Neural progenitor cell (in vitro differentiated cells): ENCODE measurements at regions not wholly inside any gene's neighbourhood (a gene's known extent, or its start where the extent isn't known, plus 50 kb on each side); places are given as distances from the start of the nearest gene placed in this dataset.

ENCODE experiments used
- DNase-seq: peaks from one replicate; pipeline ENCODE4 v3.0.0-alpha.2; 2016; ENCODE audit warnings: low spot score
- H2AFZ ChIP-seq: fragments of 200-600 bp; sonication (generic); replicated peaks from 2 replicates; pipeline ENCODE4 v1.6.1; 2016; ENCODE audit warnings: antibody characterized with exemption
- H3F3A ChIP-seq: fragments of 200-600 bp; sonication (generic); 2 replicates; pipeline ENCODE4 v1.6.1; 2016; ENCODE audit warnings: antibody characterized with exemption, low read depth
- H3K27ac ChIP-seq: fragments of 200-600 bp; sonication (generic); 2 replicates; pipeline ENCODE4 v1.5.1; 2016; ENCODE audit warnings: mild to moderate bottlenecking
- H3K27me3 ChIP-seq: fragments of 200-600 bp; sonication (generic); 2 replicates; pipeline ENCODE4 v1.6.1; 2016; ENCODE audit warnings: mild to moderate bottlenecking, moderate library complexity
- H3K36me3 ChIP-seq: fragments of 200-600 bp; sonication (generic); 2 replicates; pipeline ENCODE4 v1.5.1; 2016
- H3K4me1 ChIP-seq: fragments of 200-600 bp; sonication (generic); 2 replicates; pipeline ENCODE4 v1.6.1; 2016; ENCODE audit warnings: mixed run types
- H3K4me2 ChIP-seq: fragments of 200-600 bp; sonication (generic); 2 replicates; pipeline ENCODE4 v1.6.1; 2016
- H3K4me3 ChIP-seq: fragments of 200-600 bp; sonication (generic); 2 replicates; pipeline ENCODE4 v1.5.1; 2016
- H3K79me2 ChIP-seq: fragments of 200-600 bp; sonication (generic); 2 replicates; pipeline ENCODE4 v1.6.1; 2016; ENCODE audit warnings: low read depth
- H3K9ac ChIP-seq: fragments of 200-600 bp; sonication (generic); 2 replicates; pipeline ENCODE4 v1.6.1; 2016
- H3K9me3 ChIP-seq: fragments of 200-600 bp; sonication (generic); 2 replicates; pipeline ENCODE4 v1.5.1; 2016; ENCODE audit warnings: low read depth
- H4K20me1 ChIP-seq: fragments of 200-600 bp; sonication (generic); 2 replicates; pipeline ENCODE4 v1.6.1; 2016; ENCODE audit warnings: low read depth
- H3K27ac Mint-ChIP-seq: 3 replicates; pipeline ENCODE4 v1.8.0; 2021; ENCODE audit warnings: mixed read lengths
- H3K27me3 Mint-ChIP-seq: 2 replicates; pipeline ENCODE4 v1.8.0; 2022; ENCODE audit warnings: low read depth, mild to moderate bottlenecking, inconsistent platforms, moderate library complexity, mixed read lengths; ENCODE audit not compliant: insufficient read depth
- H3K36me3 Mint-ChIP-seq: 3 replicates; pipeline ENCODE4 v1.8.0; 2021; ENCODE audit warnings: mixed read lengths
- H3K4me1 Mint-ChIP-seq: 3 replicates; pipeline ENCODE4 v1.8.0; 2021; ENCODE audit warnings: mixed read lengths
- H3K4me3 Mint-ChIP-seq: 3 replicates; pipeline ENCODE4 v1.8.0; 2021; ENCODE audit warnings: mild to moderate bottlenecking, moderate library complexity, mixed read lengths
- H3K9me3 Mint-ChIP-seq: 3 replicates; pipeline ENCODE4 v1.8.0; 2020; ENCODE audit warnings: mixed read lengths
- EZH2 ChIP-seq: fragments of 200-600 bp; sonication (generic); IDR thresholded peaks from 2 replicates; pipeline ENCODE4 v1.6.1; 2017; ENCODE audit warnings: antibody characterized with exemption, mild to moderate bottlenecking, moderate library complexity
- EZH2phosphoT487 ChIP-seq: fragments of 200-600 bp; sonication (generic); IDR thresholded peaks from 2 replicates; pipeline ENCODE4 v1.6.1; 2017; ENCODE audit warnings: antibody characterized with exemption
- TF ChIP-seq, protein P1 (sequence below): fragments of 200-600 bp; sonication (generic); IDR thresholded peaks from 2 replicates; pipeline ENCODE4 v1.5.1; 2017; ENCODE audit warnings: antibody characterized with exemption, mild to moderate bottlenecking

DNA sequence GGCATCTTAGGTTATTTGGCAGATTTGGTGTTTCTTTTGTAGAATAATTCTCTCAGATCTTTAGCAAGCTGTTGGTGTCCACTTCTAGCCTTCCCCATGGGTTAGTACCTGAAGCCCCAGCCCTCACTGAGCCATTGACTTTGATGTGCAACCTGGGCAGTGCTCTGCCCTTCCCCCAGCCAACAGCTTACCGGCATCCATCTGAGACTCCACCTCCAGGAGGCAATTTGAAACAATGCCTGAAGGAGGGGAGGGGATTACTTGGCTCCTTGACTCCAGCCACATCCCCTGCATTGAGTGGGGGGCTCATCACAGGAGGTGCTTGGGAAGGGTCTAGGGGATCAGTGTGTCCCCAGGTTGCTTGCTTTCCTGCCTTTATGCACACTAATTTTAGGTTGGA lies 114.8 kb downstream of the TRIM29 start:
- H3K4me2 ChIP-seq, result peak overlapping the region; percentile 40
- DNase-seq, result peak; percentile 41

DNA sequence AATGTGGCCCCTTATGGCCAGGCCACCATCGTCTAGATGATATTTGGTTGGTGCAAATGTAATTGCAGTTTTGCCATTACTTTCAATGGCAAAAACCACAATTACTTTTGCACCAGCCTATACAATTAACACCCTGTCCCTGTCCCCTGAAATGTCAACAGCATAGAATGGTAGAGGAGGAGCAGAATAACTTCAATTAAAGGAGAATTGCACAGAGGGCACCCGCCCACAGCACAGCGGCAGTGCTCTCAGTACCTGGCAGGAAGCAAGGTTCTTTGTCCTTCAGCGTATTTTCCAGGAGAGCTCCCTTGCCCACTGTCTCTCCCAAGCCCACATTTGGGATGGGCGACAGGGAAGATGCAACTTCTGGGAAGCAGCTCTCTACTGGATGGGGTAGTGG lies 115.3 kb downstream of the TRIM29 start:
- Histone ChIP-seq H3K27me3 (no peaks in the 10 kb centered on the region), H3K4me1 (peaks cover 31% of the 10 kb centered on the region), H3K4me3 (no peak overlapping the region), H2AFZ (no peak overlapping the region), H3K27ac (no peak overlapping the region), H3F3A (peaks cover 16% of the 10 kb centered on the region), H3K9me3 (no peaks in the 10 kb centered on the region), H3K79me2 (no peaks in the 10 kb centered on the region), H3K36me3 (no peaks in the 10 kb centered on the region), H3K4me2 (peak overlapping the region; percentile 40), H4K20me1 (no peaks in the 10 kb centered on the region), H3K9ac (no peak overlapping the region)
- H3K4me3 Mint-ChIP-seq, result peak overlapping the region; percentile 12
- TF ChIP-seq EZH2phosphoT487 (no peak), EZH2 (no peak)
- TF ChIP-seq, protein P1, sequence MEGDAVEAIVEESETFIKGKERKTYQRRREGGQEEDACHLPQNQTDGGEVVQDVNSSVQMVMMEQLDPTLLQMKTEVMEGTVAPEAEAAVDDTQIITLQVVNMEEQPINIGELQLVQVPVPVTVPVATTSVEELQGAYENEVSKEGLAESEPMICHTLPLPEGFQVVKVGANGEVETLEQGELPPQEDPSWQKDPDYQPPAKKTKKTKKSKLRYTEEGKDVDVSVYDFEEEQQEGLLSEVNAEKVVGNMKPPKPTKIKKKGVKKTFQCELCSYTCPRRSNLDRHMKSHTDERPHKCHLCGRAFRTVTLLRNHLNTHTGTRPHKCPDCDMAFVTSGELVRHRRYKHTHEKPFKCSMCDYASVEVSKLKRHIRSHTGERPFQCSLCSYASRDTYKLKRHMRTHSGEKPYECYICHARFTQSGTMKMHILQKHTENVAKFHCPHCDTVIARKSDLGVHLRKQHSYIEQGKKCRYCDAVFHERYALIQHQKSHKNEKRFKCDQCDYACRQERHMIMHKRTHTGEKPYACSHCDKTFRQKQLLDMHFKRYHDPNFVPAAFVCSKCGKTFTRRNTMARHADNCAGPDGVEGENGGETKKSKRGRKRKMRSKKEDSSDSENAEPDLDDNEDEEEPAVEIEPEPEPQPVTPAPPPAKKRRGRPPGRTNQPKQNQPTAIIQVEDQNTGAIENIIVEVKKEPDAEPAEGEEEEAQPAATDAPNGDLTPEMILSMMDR, result no peak
- H3K4me1 Mint-ChIP-seq, result peaks cover 37% of the 10 kb centered on the region
- no peak overlapping the region for H3K27ac Mint-ChIP-seq
- no peak for DNase-seq
- no peaks in the 10 kb centered on the region for H3K27me3 Mint-ChIP-seq
- H3K36me3 Mint-ChIP-seq, result no peaks in the 10 kb centered on the region
- peaks cover 3% of the 10 kb centered on the region for H3K9me3 Mint-ChIP-seq

More for the DNA sequence above, 114.8 kb downstream of the TRIM29 start:
- TF ChIP-seq EZH2phosphoT487 (no peak), EZH2 (no peak)
- TF ChIP-seq, protein P1, result no peak
- H3K4me3 ChIP-seq, result no peak overlapping the region
- peaks cover 26% of the 10 kb centered on the region for H3K4me1 ChIP-seq
- H4K20me1 ChIP-seq, result no peaks in the 10 kb centered on the region
- peaks cover 34% of the 10 kb centered on the region for H3K4me1 Mint-ChIP-seq
- no peaks in the 10 kb centered on the region for H3K9me3 ChIP-seq
- H3K36me3 ChIP-seq, result no peaks in the 10 kb centered on the region
- no peak overlapping the region for H3K9ac ChIP-seq
- peaks cover 3% of the 10 kb centered on the region for H3K9me3 Mint-ChIP-seq
- no peaks in the 10 kb centered on the region for H3K79me2 ChIP-seq
- peaks cover 16% of the 10 kb centered on the region for H3F3A ChIP-seq
- H3K27ac ChIP-seq, result no peak overlapping the region
- H3K27me3 Mint-ChIP-seq, result no peaks in the 10 kb centered on the region
- H3K27ac Mint-ChIP-seq, result no peak overlapping the region
- H3K4me3 Mint-ChIP-seq, result peak overlapping the region; percentile 12
- H2AFZ ChIP-seq, result no peak overlapping the region
- H3K27me3 ChIP-seq, result no peaks in the 10 kb centered on the region
- no peaks in the 10 kb centered on the region for H3K36me3 Mint-ChIP-seq

DNA sequence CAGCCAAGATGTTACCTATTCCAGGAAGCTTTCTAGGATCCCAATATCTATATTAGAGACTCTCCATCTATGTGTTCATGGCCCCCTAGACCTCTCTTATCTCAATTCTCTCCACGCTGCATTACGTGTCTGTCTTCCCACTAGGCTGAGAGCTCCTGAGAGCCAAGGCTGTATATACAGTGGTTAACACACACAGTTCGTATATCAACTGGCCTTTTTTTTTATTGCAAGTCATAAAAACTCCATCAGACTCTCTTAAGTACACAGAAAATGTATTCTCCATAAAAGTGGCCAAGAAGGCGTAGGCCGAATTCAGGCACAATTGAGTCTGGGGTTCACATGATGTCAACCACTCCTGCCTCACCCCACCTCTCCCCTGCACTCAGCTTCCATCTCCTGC lies 115.9 kb downstream of the TRIM29 start:
- Mint-ChIP-seq H3K9me3 (peaks cover 3% of the 10 kb centered on the region), H3K36me3 (no peaks in the 10 kb centered on the region), H3K4me3 (no peak overlapping the region), H3K27ac (no peak overlapping the region), H3K4me1 (peaks cover 38% of the 10 kb centered on the region), H3K27me3 (no peaks in the 10 kb centered on the region)
- no peaks in the 10 kb centered on the region for H3K9me3 ChIP-seq
- no peak overlapping the region for H3K27ac ChIP-seq
- H4K20me1 ChIP-seq, result no peaks in the 10 kb centered on the region
- H3K4me3 ChIP-seq, result no peak overlapping the region
- H3K27me3 ChIP-seq, result no peaks in the 10 kb centered on the region
- H3K4me2 ChIP-seq, result no peak overlapping the region
- H3K36me3 ChIP-seq, result no peaks in the 10 kb centered on the region
- H3K9ac ChIP-seq, result no peak overlapping the region
- peaks cover 16% of the 10 kb centered on the region for H3F3A ChIP-seq
- TF ChIP-seq, protein P1, result no peak
- no peak for TF ChIP-seq EZH2
- TF ChIP-seq EZH2phosphoT487, result no peak
- H2AFZ ChIP-seq, result no peak overlapping the region
- no peak for DNase-seq
- no peaks in the 10 kb centered on the region for H3K79me2 ChIP-seq
- peaks cover 35% of the 10 kb centered on the region for H3K4me1 ChIP-seq
